IMR-90 (cell line): ENCODE measurements at regions not wholly inside any gene's neighbourhood (a gene's known extent, or its start where the extent isn't known, plus 50 kb on each side); places are given as distances from the start of the nearest gene placed in this dataset.

Experiments used
- ATAC-seq: fragments of 200-7000 bp; cut with Tn5 transposase; 2 replicates; pipeline ENCODE4 v1.9.1; 2020; ENCODE audit warnings: low read depth, mild to moderate bottlenecking, moderate library complexity
- BruUV-seq: library from RNA; stranded (reverse); fragments of 400-500 nt; replicated peaks from 2 replicates; lab custom pipeline; 2021; lab: Mats Ljungman, UMichigan
- CTCF ChIA-PET: fragments of 300-600 bp; formaldehyde crosslinking; extraction: SDS; loops from one replicate; lab custom pipeline; 2021; ENCODE audit warnings: antibody characterized with exemption; lab: Yijun Ruan, JAX
- POLR2A ChIA-PET: fragments of 300-600 bp; sonication (Branson Sonifier 250); formaldehyde crosslinking; loops from one replicate; lab custom pipeline; 2022; ENCODE audit warnings: antibody characterized with exemption; ENCODE audit not compliant: unreplicated experiment; lab: Charles Lee
- DNase-seq: peaks from one replicate; pipeline ENCODE4 v3.0.0; 2013
- H2AFZ ChIP-seq: replicated peaks from 2 replicates; pipeline ENCODE3; 2013; ENCODE audit warnings: low read length, mild to moderate bottlenecking; ENCODE audit not compliant: poor library complexity
- H2AK5ac ChIP-seq: 2 replicates; pipeline ENCODE4 v1.6.1; 2013; ENCODE audit warnings: low read depth, low read length, inconsistent platforms
- H2AK9ac ChIP-seq: replicated peaks from 2 replicates; pipeline ENCODE3; 2013; ENCODE audit warnings: mild to moderate bottlenecking, low read depth, low read length, moderate library complexity; ENCODE audit not compliant: poor library complexity
- H2BK120ac ChIP-seq: 2 replicates; pipeline ENCODE4 v1.6.1; 2013; ENCODE audit warnings: low read depth, low read length, inconsistent platforms
- H2BK15ac ChIP-seq: 3 replicates; pipeline ENCODE4 v1.6.1; 2013; ENCODE audit warnings: low read depth, low read length, inconsistent platforms
- H2BK20ac ChIP-seq: 2 replicates; pipeline ENCODE4 v1.6.1; 2013; ENCODE audit warnings: low read depth, mild to moderate bottlenecking, inconsistent platforms, low read length, moderate library complexity
- H2BK5ac ChIP-seq: 2 replicates; pipeline ENCODE4 v1.6.1; 2013; ENCODE audit warnings: mild to moderate bottlenecking, low read depth, low read length, inconsistent platforms; ENCODE audit not compliant: poor library complexity, severe bottlenecking
- H3K14ac ChIP-seq: replicated peaks from 2 replicates; pipeline ENCODE4 v1.6.1; 2013; ENCODE audit warnings: low read depth, low read length, inconsistent platforms
- H3K18ac ChIP-seq: 2 replicates; pipeline ENCODE4 v1.6.1; 2013; ENCODE audit warnings: low read depth, low read length, control low read depth
- H3K23ac ChIP-seq: 2 replicates; pipeline ENCODE4 v1.6.1; 2013; ENCODE audit warnings: low read depth, low read length, inconsistent platforms
- H3K27ac ChIP-seq: 2 replicates; pipeline ENCODE4 v1.5.1; 2013; ENCODE audit warnings: mild to moderate bottlenecking, control low read depth, low read length; ENCODE audit not compliant: insufficient read depth
- H3K27me3 ChIP-seq: 2 replicates; pipeline ENCODE4 v1.6.1; 2013; ENCODE audit warnings: low read length; ENCODE audit not compliant: control insufficient read depth, insufficient read depth
- H3K36me3 ChIP-seq: 2 replicates; pipeline ENCODE4 v1.6.1; 2013; ENCODE audit warnings: low read length, mixed read lengths; ENCODE audit not compliant: control insufficient read depth, insufficient read depth
- H3K4ac ChIP-seq: 2 replicates; pipeline ENCODE4 v1.6.1; 2013; ENCODE audit warnings: low read depth, low read length, inconsistent platforms
- H3K4me1 ChIP-seq: 2 replicates; pipeline ENCODE4 v1.6.1; 2013; ENCODE audit warnings: low read length, mixed read lengths; ENCODE audit not compliant: control insufficient read depth, insufficient read depth
- H3K4me2 ChIP-seq: 2 replicates; pipeline ENCODE4 v1.6.1; 2013; ENCODE audit warnings: low read depth, mild to moderate bottlenecking, control low read depth, low read length, moderate library complexity
- H3K4me3 ChIP-seq: 2 replicates; pipeline ENCODE4 v1.5.1; 2013; ENCODE audit warnings: low read depth, mild to moderate bottlenecking, control low read depth, low read length, moderate library complexity; ENCODE audit not compliant: insufficient read depth
- H3K56ac ChIP-seq: 2 replicates; pipeline ENCODE4 v1.6.1; 2013; ENCODE audit warnings: low read length, inconsistent platforms; ENCODE audit not compliant: insufficient read depth; ENCODE audit errors: extremely low read depth
- H3K79me1 ChIP-seq, 2 experiments: 2 replicates each; pipeline ENCODE4 v1.6.1; 2013; ENCODE audit warnings: low read length in 2 of 2, inconsistent platforms in 1 of 2, low read depth in 1 of 2
- H3K9ac ChIP-seq: 2 replicates; pipeline ENCODE4 v1.6.1; 2013; ENCODE audit warnings: low read depth, low read length, control low read depth
- H3K9me1 ChIP-seq: 2 replicates; pipeline ENCODE4 v1.6.1; 2013; ENCODE audit warnings: low read length, inconsistent platforms; ENCODE audit not compliant: insufficient read depth
- H3K9me3 ChIP-seq: 2 replicates; pipeline ENCODE4 v1.6.1; 2013; ENCODE audit warnings: low read length; ENCODE audit not compliant: control insufficient read depth, insufficient read depth
- H4K20me1 ChIP-seq: 2 replicates; pipeline ENCODE4 v1.6.1; 2013; ENCODE audit warnings: low read length, inconsistent platforms; ENCODE audit not compliant: insufficient read depth
- H4K5ac ChIP-seq: 2 replicates; pipeline ENCODE4 v1.6.1; 2013; ENCODE audit warnings: mild to moderate bottlenecking, low read depth, low read length, control low read depth
- H4K8ac ChIP-seq, 2 experiments: 2 replicates each; pipeline ENCODE4 v1.6.1; 2013; ENCODE audit warnings: low read depth in 2 of 2, low read length in 2 of 2, control low read depth in 1 of 2, inconsistent platforms in 1 of 2
- H4K91ac ChIP-seq: 2 replicates; pipeline ENCODE4 v1.6.1; 2013; ENCODE audit warnings: low read depth, low read length, inconsistent platforms; ENCODE audit not compliant: insufficient read depth
- MAZ ChIP-seq: IDR thresholded peaks from 2 replicates; pipeline ENCODE4 v1.6.1; 2012; ENCODE audit warnings: low read depth, mild to moderate bottlenecking, low read length, improper control_type of control experiment, moderate library complexity, borderline replicate concordance
- NFE2L2 ChIP-seq: fragments of 150-350 bp; IDR thresholded peaks from 2 replicates; pipeline ENCODE4 v1.6.1; 2016; ENCODE audit warnings: low read depth, mild to moderate bottlenecking, low read length
- RAD21 ChIP-seq: IDR thresholded peaks from 2 replicates; pipeline ENCODE4 v1.6.1; 2012; ENCODE audit warnings: low read length, improper control_type of control experiment
- dilution Hi-C: fragments of 300-500 bp; cut with HindIII; formaldehyde crosslinking; loops from one replicate; pipeline ENCODE4 v1.14.3; 2018; ENCODE audit warnings: low sequenced_read_pairs; ENCODE audit not compliant: unreplicated experiment
- in situ Hi-C: fragments of 300-500 bp; cut with MboI; formaldehyde crosslinking; loops from 3 replicates; pipeline ENCODE4 v1.14.3; 2019; ENCODE audit warnings: low sequenced_read_pairs, inconsistent platforms, mixed read lengths
- intact Hi-C: fragments of 100-400 bp; cut with micrococcal nuclease; formaldehyde crosslinking; loops from 2 replicates; pipeline ENCODE4 v1.10.0; 2022
- TF ChIP-seq, protein P1 (sequence below): fragments of 150-350 bp; IDR thresholded peaks from 2 replicates; pipeline ENCODE4 v1.6.1; 2016; ENCODE audit warnings: low read depth, mild to moderate bottlenecking, low read length, moderate library complexity, borderline replicate concordance

DNA sequence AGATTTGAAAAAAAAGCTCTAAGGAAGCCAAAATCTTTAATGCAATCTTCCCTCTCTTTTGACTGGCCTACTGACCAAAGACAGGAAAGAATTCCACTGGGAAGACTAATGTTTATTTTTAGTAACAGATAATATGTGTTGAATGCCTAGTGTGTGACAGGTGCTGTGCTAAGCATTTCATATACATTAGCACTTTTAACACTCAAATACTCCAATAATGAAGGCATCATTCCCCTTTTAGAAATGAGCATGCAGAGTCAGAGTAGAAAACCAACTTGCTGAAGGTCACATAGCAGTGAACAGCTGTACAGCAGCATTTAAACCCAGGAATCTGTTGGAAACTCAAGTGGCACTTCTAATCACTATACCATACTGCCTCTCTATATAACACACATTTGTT lies 170.6 kb downstream of the MINAR1 start:
- Histone ChIP-seq H3K4me1 (no peaks in the 10 kb centered on the region), H4K20me1 (no peaks in the 10 kb centered on the region), H4K8ac (no peak overlapping the region), H2BK5ac (no peak overlapping the region), H2BK15ac (no peak overlapping the region), H3K27me3 (peaks cover 28% of the 10 kb centered on the region), H3K18ac (no peak overlapping the region), H2AK9ac (no peak overlapping the region), H4K5ac (no peak overlapping the region), H3K79me1 (no peaks in the 10 kb centered on the region), H3K14ac (no peak overlapping the region), H3K9ac (no peak overlapping the region), H3K36me3 (no peaks in the 10 kb centered on the region), H3K9me1 (no peaks in the 10 kb centered on the region), H3K9me3 (no peaks in the 10 kb centered on the region), H3K4ac (no peak overlapping the region), H3K4me3 (no peak overlapping the region), H3K23ac (no peak overlapping the region), H3K4me2 (no peak overlapping the region), H2AFZ (no peak overlapping the region), H3K56ac (no peak overlapping the region), H2AK5ac (no peak overlapping the region), H3K27ac (no peak overlapping the region), H2BK20ac (no peak overlapping the region), H4K91ac (no peak overlapping the region), H2BK120ac (no peak overlapping the region)
- BruUV-seq, result no TSS peak
- TF ChIP-seq NFE2L2 (no peak), MAZ (no peak), RAD21 (no peak)
- TF ChIP-seq, protein P1, sequence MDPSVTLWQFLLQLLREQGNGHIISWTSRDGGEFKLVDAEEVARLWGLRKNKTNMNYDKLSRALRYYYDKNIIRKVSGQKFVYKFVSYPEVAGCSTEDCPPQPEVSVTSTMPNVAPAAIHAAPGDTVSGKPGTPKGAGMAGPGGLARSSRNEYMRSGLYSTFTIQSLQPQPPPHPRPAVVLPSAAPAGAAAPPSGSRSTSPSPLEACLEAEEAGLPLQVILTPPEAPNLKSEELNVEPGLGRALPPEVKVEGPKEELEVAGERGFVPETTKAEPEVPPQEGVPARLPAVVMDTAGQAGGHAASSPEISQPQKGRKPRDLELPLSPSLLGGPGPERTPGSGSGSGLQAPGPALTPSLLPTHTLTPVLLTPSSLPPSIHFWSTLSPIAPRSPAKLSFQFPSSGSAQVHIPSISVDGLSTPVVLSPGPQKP, result no peak
- dilution Hi-C loops (no loop called here), in situ Hi-C loops (no loop called here), intact Hi-C loops (no loop called here)
- DNase-seq (no peak), ATAC-seq (no peak)
- CTCF ChIA-PET, result no interaction called here
- POLR2A ChIA-PET, result no interaction called here
